ENCODE measurements at regions not wholly inside any gene's neighbourhood (a gene's known extent, or its start where the extent isn't known, plus 50 kb on each side); places are given as distances from the start of the nearest gene placed in this dataset.
A peak's percentile ranks its signal among the peaks of the same experiment; 100 is the strongest.

DNA sequence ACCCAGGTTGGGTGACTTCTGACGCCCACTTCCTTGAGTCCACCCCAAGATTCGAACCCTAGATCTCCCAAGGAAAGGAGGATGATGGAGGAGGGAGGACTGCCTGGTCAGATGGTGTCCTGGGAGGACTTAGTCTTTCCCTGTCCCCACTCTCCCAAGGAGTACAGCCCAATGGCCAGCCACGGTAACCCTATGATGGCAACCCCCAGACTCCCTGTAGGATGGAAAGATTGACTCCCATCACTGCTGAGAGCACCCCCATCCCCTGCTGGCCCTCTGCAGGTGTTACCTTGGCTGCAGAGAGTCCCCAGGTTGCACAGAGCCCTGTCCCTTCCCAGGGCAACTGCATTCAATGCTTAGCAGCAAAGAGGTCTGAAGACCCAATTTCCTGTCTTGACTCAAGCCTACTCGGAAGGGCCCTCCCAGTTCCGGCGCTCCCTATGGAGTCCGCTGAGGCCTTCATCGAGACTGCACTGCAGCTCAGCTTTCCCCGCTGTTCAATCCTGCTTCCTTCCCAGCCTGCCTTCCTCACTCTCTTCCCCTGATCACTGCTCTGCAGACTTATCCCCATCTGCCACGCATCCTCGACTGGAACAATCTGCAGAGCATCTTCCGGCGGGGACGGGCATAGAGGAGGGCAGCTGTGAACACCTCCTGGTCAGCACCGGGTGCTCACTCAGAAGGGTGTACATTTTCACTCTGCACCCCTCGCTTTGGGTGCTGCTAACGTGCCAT, 50.8 kb upstream of the OCM2 start:
- no peak for DNase-seq (ENCODE audit: extremely low read depth in 1 of 2, low read depth in 1 of 2)

DNA sequence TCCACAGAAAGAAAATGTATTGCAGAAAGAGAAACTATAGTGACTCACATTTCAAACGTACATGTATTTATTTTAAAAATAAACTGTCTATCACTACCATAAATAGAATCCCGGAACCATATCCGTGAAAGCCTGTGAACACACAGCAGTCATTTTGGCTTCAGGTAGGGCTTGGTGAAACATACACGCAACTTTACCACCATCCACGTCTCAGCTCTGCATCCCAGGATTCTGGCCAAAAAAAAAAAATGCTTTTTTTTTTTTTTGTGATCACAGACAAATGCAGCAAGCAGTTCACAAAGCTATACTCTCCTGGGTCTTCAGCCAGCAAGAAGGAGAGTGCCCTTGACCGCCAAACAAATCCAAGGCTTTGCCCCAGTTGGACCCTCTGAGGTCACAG, 56.8 kb upstream of the OCM2 start:
- DNase-seq (ENCODE audit: extremely low read depth in 1 of 2, low read depth in 1 of 2), result no peak

DNA sequence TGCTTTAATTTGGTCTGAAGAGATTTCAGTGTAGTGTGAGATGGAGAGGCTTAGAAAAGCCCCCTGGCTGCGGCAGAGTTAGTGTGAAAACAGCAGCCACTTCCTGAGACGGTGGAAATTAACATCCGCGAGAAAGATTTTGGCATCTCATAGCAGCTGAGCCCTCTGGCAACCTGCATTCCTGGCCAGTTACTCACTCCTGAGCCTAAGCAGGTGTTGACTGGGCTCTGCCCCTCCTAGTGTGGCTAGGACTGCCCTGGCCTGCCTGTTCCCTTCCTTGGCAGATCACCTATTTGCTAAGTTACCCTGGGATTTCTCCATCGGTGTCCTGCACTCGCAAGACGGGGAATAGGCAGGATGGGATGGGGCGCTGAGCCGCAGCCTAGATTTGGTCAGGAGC, 57.6 kb upstream of the LMTK2 start:
- DNase-seq (ENCODE audit: extremely low read depth in 1 of 2, low read depth in 1 of 2), result no peak

DNA sequence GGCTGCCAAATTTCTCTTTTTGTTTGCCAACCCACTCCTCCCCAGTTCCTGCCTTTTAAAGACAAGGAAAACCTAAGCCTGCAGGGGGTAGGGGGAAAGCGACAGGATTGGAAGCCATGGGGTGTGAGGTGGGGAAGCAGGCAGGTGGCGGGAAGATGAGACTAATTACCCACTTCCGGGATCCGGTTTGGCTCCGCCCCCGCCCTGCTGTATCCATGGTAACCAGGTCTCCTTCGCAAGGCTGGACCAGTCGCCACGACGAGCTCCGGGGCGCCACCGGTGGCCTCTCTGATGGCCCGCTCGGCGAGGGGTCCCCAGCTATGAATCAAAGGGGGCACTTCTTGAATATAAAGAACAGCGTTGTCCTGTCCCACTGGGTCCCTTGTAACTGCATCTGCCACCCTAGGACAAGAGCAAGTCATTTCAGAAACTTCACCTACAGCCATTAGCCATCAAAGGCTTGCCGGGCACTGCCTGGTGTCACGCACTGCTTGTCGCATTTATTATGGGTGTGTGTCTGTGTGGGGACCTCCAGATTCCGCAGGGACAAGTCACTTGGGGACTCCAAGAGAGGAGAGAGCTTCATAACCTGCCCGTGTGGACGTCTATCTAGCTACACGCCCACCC, 55.4 kb upstream of the LMTK2 start:
- DNase-seq (ENCODE audit: extremely low read depth in 1 of 2, low read depth in 1 of 2), result peak; percentile 28 to 40

DNA sequence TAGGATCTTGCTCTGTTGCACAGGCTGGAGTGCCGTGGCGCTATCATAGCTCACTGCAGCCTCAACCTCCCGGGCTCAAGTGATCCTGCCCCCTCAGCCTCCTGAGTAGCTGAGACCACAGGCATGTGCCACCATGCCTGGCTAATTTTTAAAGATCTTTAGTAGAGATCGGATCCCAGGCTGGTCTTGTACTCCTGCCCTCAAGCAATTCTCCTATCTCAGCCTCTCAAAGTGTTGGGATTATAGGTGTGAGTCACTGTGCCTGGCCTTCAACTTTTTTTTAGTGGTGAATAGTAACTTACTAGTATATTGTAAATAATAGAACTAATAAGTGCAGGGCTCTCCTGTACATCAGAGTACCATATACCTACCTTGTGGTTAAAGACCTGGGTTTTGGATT, 52.1 kb upstream of the LMTK2 start:
- DNase-seq (ENCODE audit: extremely low read depth in 1 of 2, low read depth in 1 of 2), result no peak

DNA sequence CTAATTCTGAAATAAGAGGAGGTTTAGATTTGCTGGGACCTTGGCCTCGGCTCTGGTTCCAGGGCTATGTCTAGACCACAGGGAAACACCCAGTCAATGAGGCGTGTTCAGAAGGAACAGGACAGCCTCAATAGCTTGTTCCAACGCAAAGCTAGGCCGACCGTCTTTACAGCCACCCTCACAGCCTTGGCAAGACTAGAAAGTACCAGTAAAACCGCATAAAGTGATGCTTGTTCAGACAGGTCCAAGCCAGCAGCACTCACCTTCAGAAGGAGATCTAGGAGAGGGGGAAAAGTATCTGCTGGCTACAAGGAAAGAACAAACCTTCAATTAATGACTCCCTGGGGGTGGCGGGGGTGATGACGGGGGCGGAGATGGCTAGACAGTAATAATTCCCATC, 50.1 kb upstream of the LMTK2 start:
- DNase-seq (ENCODE audit: extremely low read depth in 1 of 2, low read depth in 1 of 2), result no peak

Data from stimulated activated CD8-positive, alpha-beta memory T cell treated with anti-CD3 and anti-CD28 coated beads, Interleukin-7, amount 100 ng/mL, for 48 hours (primary cell).